GM21737 (cell line): ENCODE measurements at regions not wholly inside any gene's neighbourhood (a gene's known extent, or its start where the extent isn't known, plus 50 kb on each side); places are given as distances from the start of the nearest gene placed in this dataset.

Source experiments
- ATAC-seq: cut with Tn5 transposase; IDR thresholded peaks from one replicate; pipeline ENCODE4 v1.9.1; 2021; ENCODE audit warnings: mild to moderate bottlenecking, moderate library complexity; ENCODE audit not compliant: unreplicated experiment

DNA sequence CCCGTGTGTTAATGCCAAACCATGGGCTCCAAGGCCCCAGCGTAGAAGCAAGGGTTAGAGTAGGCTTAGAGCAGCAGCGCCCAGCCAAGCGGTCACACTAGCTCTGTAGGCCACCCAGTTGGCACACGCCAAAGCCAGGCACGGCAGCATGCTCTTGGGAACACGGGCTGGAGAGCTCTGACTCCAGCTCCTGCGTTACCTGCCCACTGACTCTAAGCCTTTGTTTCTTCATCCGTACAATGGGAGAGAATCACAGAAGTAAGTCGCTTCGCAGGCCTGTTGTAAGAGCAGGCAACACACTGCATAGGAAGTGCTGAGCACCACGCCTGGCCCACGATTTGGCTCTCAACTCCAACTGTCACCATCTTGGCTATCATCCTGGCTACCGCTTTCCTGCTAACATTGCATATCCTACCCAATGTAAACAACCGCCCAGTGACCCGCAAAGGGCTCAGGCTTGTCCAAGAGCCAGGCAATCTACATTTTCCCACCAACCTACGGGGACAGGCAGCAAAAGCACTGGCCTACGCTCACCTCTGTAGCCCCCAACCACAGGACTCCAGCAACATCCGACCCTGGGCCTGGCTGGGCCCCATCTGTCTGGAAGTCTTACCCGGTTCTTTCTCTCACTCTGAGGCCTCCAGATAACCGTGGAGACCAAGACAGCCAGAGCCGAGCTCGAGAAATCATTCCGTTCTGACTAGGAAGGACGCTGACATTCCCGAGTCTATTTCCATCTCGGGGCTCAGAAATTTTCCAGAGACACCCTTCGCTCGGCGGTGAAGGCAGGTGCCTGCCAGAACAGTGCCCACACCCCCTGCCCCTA, 91.5 kb upstream of the ZNF507 start:
- no peak for ATAC-seq

DNA sequence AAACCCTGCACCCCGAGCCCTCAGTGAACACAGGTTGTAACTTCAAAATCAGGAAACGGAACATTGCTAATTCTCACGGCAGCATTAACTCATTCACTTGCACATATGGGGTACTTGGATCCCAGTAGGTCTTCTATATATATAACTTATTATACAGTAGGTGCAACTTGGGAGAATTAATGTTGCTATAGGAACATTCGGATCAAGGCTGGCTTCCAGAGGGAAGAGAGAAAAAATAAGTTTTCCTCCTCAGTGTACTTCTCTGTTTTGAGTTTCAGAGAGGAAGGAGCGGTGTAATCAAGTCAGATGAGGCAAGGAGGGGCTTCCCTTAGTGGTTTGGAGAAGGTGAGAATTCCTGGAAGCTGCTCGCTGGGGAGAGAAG, 90.9 kb upstream of the ZNF507 start:
- ATAC-seq: no peak

DNA sequence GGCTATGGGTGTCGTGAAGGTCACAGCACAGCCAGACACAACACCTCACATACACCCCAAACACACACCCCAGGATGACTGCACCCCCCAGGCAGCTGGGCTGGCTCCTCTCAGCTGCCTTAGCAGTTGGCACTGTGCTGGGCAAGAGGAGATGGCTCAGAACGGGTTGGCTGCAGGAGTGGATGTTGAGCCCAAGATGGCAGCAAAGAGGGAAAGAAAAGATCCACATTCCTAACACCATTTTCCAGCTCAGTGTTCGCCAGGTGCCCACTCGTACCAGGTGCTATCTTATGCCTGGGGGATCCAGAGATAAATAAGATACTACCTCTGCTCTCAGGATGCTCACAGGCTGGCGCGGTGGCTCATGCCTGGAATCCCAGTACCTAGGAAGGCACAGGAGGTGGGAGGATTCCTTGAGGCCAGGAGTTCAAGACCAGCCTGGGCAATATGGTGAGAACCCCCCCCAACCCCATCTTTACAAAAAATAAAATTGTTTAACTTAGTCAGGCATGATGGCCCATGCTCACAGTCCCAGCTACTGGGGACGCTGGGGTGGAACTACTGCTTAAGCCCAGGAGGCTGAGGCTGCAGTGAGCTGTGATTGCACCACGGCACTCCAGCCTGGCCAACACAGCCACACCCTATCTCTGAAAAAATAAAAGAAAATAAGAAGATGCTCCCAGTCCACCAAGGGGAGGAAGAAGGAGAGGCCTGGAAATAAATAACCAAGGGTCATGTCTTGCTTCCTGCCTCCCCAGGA, 89.7 kb upstream of the ZNF507 start:
- no peak for ATAC-seq

DNA sequence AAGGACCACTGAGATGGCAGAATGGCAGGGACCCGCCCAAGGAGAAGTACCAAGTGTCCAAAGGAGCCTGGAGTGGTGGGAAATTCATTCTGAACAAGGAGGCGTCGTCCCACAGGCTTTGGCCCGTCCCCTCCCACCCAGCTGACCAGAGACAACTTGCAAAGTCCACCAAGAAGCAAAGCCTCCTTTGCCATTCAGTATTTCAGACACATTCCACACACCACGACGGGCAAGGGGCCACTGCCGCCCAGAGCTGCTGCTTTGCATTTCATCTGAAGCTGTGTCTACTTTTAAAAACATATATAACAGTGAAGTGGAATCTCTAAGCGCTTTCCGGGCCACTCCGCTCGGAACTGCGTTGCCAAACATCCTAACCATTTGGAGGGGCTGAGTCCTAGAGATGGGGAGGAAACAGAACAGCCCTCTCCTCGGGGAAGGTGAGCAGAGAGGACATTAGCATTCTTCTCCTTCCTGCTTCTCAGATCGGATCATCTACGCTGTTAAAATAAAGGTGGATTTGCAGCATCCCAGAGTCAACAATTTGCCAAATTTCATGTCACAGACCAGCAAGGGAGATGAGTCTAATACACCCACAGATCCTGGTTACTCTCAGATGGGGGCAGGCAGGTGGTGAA, 89.0 kb upstream of the ZNF507 start:
- ATAC-seq: no peak

DNA sequence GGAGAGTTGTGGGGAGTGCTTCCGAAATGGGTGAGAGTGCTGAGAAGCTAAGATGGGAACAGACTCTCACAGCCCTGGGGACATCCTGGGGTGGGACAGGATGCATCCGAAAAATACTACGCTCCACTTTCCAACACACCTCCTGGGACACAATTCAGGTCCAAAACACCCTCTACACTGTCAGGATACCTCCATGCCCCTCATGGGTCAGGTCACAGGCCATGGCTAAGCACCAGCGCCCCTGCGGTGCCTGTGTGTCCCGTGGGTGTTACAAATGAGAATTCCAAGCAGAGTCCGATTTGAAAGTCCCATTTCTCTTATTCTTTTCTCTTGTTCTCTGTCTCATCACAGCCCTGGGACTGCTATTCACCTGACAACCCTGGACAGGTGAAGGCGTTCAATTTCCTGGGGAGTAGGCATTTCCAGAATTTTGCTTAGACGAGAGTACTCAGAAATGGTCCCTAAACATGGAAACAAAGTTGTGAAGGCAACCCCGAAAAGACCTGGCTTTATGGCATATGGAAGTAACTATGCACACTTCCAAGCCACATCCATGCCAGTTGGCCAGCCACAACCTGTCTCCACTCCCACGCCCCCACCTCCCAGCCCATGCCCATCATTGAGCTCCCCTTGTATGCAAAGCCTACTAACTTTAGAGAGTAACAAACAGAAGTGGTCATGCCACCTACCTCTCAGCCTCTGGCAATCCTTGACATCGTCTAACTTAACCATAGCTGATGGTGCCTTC, 87.9 kb upstream of the ZNF507 start:
- ATAC-seq: no peak

DNA sequence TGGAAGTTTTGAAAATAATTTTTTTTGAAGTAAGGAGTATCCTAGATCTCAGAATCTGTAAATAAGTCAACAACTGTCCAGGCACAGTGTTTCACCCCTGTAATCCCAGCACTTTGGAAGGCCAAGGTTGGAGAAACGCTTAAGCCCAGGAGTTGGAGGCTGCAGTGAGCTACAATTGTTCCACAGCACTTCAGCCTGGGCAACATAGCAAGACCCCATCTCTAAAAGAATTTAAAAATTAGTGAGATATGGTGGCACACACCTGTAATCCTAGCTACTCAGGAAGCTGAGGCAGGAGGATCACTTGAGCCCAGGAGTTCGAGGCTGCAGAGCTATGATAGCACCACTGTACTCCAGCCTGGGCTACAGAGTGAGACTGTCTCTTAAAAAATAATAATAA, 87.2 kb upstream of the ZNF507 start:
- ATAC-seq: no peak

DNA sequence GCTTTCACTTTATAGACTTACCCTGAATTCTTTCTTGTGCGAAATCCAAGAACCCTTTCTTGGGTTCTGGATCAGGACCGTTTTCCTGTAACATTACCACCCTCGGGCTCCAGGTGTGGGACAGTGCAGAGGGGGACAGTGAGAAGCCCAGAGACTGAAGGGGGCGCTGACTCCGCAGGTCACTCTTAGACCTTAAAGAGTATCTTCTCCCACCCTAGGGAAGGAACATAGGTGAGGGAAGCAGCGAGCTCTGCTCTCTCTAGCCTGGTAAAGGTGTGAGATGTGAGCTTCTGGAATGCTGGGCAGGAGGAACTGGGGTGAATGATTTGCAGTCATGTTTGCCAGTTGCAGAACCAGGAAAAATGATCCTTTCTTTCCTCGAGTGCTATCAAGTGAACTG, 80.8 kb upstream of the ZNF507 start:
- no peak for ATAC-seq

DNA sequence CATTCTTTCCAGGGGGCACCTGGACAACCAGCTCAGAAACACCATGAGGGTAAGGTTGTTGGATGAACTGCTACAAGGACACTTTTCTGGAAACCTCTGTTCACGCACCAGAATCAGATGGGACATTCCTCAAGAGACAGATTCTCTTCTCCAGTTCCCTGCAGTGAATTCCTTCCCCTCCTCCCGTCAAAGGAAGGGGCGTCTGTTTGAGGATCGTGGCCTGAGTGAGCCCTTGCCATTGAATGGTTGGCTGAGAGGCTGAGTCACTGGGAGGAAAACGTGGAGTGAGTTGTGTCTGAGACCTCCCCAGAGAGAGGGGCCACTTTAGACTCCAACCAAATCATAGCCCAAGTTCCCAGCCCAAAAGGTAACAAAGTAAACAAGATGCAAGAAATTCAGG, 79.4 kb upstream of the ZNF507 start:
- no peak for ATAC-seq

DNA sequence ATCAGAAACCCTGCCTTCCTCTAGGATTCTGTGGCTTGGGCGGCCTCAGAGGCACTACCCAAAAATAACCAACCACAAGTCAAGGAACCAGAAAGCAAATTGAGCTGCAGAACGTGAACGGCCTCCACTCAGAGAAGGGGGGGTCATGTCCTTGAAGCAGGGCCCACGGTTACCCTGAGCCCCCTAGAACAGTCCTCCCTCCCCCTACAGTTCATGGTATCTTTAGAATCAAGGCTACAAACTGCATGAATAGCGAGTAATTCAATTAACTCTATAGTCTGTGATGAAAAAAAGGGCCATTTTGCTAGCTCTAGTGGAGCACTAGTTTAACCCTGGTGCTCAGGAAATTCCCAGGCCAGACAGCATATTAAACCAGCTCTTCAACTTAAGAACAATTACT, 79.0 kb upstream of the ZNF507 start:
- ATAC-seq: no peak

DNA sequence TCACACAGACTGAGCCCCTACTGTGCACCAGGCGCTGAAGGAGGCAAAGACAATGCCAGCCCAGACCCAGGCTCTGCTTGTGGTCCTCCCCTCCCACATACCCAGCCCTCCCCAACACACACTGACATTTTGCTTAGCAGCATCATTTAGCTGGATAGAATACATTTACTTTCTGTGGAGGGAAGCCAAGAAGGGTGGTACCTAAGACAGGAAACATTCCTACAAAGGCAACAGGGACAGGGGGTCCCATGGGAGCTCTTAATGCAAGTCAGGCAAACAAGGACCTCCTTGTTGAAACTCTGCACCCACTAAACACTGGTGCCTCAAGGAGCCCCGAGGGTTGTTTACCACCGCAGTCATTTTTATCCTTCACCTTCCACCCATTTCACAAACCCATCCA, 77.0 kb upstream of the ZNF507 start:
- no peak for ATAC-seq

DNA sequence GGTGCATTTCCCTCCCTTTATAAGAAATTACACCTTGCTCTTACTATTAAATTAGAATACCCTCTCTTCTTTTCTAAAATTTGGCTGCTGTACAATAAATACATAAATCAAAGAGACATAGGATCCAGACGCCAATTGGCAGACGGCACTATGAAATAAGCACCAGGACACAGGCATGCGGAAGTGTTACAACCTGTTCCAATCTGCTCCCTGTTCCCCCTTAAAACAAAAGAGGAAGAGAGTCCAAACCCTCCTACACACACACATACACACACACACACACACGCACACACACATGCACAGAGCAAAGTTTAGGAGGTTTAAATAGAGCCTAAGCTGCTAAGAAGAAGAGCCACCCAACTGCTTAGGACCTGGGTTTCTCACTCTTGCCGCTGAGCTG, 75.6 kb upstream of the ZNF507 start:
- no peak for ATAC-seq

DNA sequence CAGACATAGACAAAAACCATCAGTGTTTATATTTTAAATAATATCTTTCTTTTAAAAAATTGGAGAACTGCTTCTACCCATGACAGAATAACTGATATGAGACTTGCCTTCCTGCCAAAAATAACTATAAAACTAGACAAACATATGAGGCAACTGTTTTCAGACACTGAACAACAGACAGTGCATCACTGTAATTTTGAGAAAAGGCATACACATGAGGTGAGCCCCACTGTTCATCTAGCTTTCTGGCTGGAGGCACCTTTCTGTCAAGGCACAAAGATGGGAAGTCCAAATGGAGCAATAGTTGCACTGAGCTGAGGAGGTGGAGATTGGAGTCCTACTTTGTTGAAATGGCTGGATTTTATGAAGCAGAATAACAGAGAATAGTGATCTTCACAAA, 71.9 kb upstream of the ZNF507 start:
- no peak for ATAC-seq

DNA sequence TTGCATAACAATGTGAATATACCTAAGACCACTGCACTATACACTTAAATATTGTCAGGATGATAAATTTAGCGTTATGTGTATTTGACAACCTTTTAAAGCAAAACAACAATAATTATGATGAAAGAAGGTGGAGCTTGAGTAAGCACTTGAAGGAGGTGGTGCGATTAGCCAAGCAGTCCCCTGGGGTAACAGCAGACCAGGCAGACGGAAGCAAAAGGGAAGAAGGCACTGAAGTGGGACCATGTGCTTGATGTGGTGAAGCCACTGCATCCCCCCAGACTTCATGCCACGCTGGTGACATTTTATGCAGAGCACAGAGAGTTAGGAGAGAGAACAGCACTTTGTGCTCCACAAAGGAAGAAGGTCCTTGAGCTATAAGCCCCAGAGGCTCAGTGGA, 58.3 kb upstream of the ZNF507 start:
- ATAC-seq: no peak

DNA sequence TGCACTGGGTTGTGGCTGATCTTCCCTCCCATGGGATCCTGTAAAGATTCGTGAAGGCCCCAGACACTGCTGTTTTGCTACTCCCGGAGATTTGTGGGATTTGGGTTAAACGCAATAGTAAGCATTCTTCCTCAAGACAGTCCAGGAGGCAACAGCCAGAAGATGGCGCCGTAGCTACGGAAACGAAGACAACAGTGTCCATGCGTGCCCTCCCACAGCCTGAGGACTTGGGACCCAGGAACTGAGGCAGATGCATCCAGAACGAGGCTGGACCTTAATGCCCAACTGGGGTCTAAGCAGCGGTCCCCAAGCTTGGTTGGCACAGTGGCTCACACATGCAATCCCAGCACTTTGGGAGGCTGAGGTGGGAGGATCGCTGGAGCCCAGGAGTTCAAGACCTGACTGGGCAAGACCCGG, 57.6 kb upstream of the ZNF507 start:
- no peak for ATAC-seq

DNA sequence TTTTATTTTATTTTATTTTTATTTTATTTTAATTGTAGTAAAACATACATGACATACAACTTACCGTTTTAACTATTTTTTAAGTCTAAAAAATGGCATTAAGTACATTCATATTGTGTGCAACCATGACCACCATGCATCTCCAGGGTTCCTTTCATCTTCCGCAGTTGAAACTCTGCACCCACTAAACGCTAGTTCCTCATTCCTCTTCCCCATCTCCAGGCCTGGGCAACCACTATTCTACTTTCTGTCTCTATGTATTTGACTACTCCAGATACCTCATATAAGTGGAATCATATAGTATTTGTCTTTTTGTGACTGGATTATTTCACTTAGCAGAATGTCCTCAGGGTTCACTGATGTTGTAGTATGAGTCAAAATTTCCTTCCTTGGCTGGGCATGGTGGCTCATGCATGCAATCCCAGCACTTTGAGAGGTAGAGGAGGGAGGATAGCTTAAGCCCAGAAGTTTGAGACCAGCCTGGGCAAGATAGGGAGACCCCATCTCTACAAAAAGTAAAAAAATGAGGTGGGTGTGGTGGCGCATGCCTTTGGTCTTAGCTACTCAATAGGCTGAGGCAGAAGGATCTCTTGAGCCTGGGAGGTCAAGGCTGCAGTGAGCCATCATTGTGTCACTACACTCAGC, 55.7 kb upstream of the ZNF507 start:
- ATAC-seq: no peak

DNA sequence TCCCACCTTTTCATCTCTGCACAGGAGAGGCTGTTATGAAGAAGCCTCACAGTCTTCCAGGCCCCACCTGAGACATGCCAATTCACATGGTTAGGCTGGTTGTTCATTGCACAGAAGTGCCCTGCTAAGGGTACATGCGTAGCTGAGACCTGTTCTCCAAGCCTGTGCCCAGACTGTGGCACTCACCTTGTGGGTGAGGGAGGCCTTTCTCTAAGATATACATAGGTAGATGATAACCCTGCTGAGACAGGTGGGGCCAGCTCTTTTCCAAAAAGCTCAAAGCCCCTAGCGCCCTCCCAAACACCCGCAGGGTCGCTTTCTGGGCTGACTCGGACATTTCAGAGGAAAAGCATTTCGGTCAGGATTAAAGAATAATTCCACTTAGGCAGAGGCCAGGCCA, 53.5 kb upstream of the ZNF507 start:
- no peak for ATAC-seq

DNA sequence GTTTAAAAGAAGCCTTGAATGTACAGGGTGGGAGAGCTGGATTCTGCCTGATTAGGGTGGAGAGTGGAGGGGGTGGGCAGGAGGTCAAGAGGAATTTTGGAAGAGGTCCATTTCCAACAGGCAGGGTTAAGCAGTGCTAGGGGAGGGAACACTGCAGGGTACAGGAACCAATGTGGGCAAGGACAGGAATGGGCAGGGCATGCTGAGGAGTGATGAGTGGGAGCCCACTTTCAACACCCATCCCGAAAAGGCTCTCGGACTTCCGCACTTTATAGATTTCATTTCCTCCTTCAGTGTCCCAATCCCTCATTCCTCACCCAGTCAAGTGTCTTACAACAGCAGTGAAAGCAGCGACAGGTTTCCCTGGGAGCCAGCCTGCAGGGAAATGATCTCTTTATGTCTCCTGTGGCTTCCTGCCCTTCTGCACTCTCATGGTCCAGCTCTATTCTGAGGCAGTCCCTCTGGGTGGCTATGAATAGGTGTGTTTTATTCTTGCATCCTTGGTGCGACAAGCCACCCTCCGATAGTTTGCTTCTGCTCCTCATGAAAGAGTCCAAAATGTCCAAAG, 50.5 kb upstream of the ZNF507 start:
- ATAC-seq: no peak
